GM23338 (cell line): ENCODE measurements at regions not wholly inside any gene's neighbourhood (a gene's known extent, or its start where the extent isn't known, plus 50 kb on each side); places are given as distances from the start of the nearest gene placed in this dataset.

Source experiments
- CREB1 ChIP-seq: fragments of 250-450 bp; sonication (Bioruptor Pico); IDR thresholded peaks from 2 replicates; pipeline ENCODE4 v1.5.0; 2020; ENCODE audit warnings: low read depth, mild to moderate bottlenecking, moderate library complexity
- CTCF ChIP-seq, 2 experiments: fragments of 200-600 bp in 1 of 2; sonication (generic) in 1 of 2; conservative IDR thresholded peaks; 2 replicates each; pipeline versions ENCODE4 v1.5.1 to v1.6.1; 2016 to 2017; ENCODE audit warnings: antibody characterized with exemption in 2 of 2, low read depth in 2 of 2, mild to moderate bottlenecking in 2 of 2, moderate library complexity in 1 of 2
- EZH2 ChIP-seq: fragments of 200-600 bp; sonication (generic); IDR thresholded peaks from one replicate; pipeline ENCODE4 v1.8.0; 2017; ENCODE audit warnings: antibody characterized with exemption, mild to moderate bottlenecking, low read depth; ENCODE audit not compliant: unreplicated experiment
- EZH2phosphoT487 ChIP-seq: fragments of 200-600 bp; sonication (generic); IDR thresholded peaks from one replicate; pipeline ENCODE4 v1.8.1; 2018; ENCODE audit warnings: antibody characterized with exemption; ENCODE audit not compliant: unreplicated experiment
- JUNB ChIP-seq: IDR thresholded peaks from one replicate; pipeline ENCODE4 v1.6.1; 2016; ENCODE audit warnings: antibody characterized with exemption; ENCODE audit not compliant: unreplicated experiment
- NANOG ChIP-seq: IDR thresholded peaks from 2 replicates; pipeline ENCODE4 v1.6.1; 2016; ENCODE audit warnings: antibody characterized with exemption, borderline replicate concordance
- POLR2AphosphoS5 ChIP-seq: IDR thresholded peaks from 2 replicates; pipeline ENCODE4 v1.6.1; 2016; ENCODE audit warnings: antibody characterized with exemption, low read depth
- REST ChIP-seq: IDR thresholded peaks from one replicate; pipeline ENCODE4 v1.6.1; 2018; ENCODE audit warnings: antibody characterized with exemption; ENCODE audit not compliant: unreplicated experiment
- STAT1 ChIP-seq: IDR thresholded peaks from one replicate; pipeline ENCODE4 v1.6.1; 2016; ENCODE audit warnings: antibody characterized with exemption; ENCODE audit not compliant: unreplicated experiment
- ZNF114 ChIP-seq: fragments of 250-450 bp; sonication (Bioruptor Pico); IDR thresholded peaks from 2 replicates; pipeline ENCODE4 v1.5.0; 2020; ENCODE audit warnings: mild to moderate bottlenecking, moderate library complexity

GRCh38 chr1:94650301-94650700 lies 108.7 kb upstream of the F3 start:
- no peak for TF ChIP-seq ZNF114 (CRISPR knock-in tag)
- TF ChIP-seq CTCF (conservative IDR thresholded peaks at IDR 0.05; ENCODE audit: low read depth in 2 of 2), result no peak
- TF ChIP-seq JUNB, result no peak
- TF ChIP-seq POLR2AphosphoS5, result no peak
- TF ChIP-seq REST, result no peak
- no peak for TF ChIP-seq EZH2phosphoT487
- no peak for TF ChIP-seq EZH2
- TF ChIP-seq CREB1, result no peak
- no peak for TF ChIP-seq STAT1
- TF ChIP-seq NANOG, result no peak
